ENCODE measurements at regions not wholly inside any gene's neighbourhood (a gene's known extent, or its start where the extent isn't known, plus 50 kb on each side); places are given as distances from the start of the nearest gene placed in this dataset.
A peak's percentile ranks its signal among the peaks of the same experiment; 100 is the strongest.

- Histone ChIP-seq H3K9me3 (ENCODE audit: low read depth) (no peaks in the 10 kb centered on the region), H3K36me3 (no peaks in the 10 kb centered on the region), H3K27me3 (no peaks in the 10 kb centered on the region), H3K4me3 (no peak overlapping the region), H3K27ac (no peak overlapping the region), H3K4me1 (ENCODE audit: low read depth) (no peaks in the 10 kb centered on the region)
- no peak for TF ChIP-seq CTCF (IDR thresholded peaks at IDR 0.05; ENCODE audit: low read depth, low read length)
- DNase-seq (ENCODE audit: low read depth in 1 of 2, low spot score in 1 of 2): no peak
These were observed 184.8 kb downstream of the INHBB start for GRCh38 chr2:120530781-120531180.

- H3K27me3 ChIP-seq: no peaks in the 10 kb centered on the region
- DNase-seq (ENCODE audit: low read depth in 1 of 2, low spot score in 1 of 2): peak in 1 of 2 donors; percentile 64
- H3K36me3 ChIP-seq: no peaks in the 10 kb centered on the region
- no peak overlapping the region for H3K27ac ChIP-seq
- TF ChIP-seq CTCF (IDR thresholded peaks at IDR 0.05; ENCODE audit: low read depth, low read length): no peak
- H3K4me3 ChIP-seq: no peak overlapping the region
- no peaks in the 10 kb centered on the region for H3K4me1 ChIP-seq (ENCODE audit: low read depth)
- no peaks in the 10 kb centered on the region for H3K9me3 ChIP-seq (ENCODE audit: low read depth)
These were observed 185.4 kb downstream of the INHBB start for GRCh38 chr2:120531365-120531764.

GRCh38 chr2:120531863-120532600 is 186.1 kb downstream of the INHBB start:
- Histone ChIP-seq H3K9me3 (ENCODE audit: low read depth) (no peaks in the 10 kb centered on the region), H3K27ac (no peak overlapping the region), H3K27me3 (no peaks in the 10 kb centered on the region), H3K36me3 (no peaks in the 10 kb centered on the region), H3K4me1 (ENCODE audit: low read depth) (no peaks in the 10 kb centered on the region), H3K4me3 (no peak overlapping the region)
- TF ChIP-seq CTCF (IDR thresholded peaks at IDR 0.05; ENCODE audit: low read depth, low read length): peak; percentile 12
- DNase-seq (ENCODE audit: low read depth in 1 of 2, low spot score in 1 of 2): peak in 1 of 2 donors; percentile 75

GRCh38 chr2:120533625-120534024 is 187.7 kb downstream of the INHBB start:
- DNase-seq (ENCODE audit: low read depth in 1 of 2, low spot score in 1 of 2): no peak
- TF ChIP-seq CTCF (IDR thresholded peaks at IDR 0.05; ENCODE audit: low read depth, low read length): no peak
- H3K27ac ChIP-seq: no peak overlapping the region
- no peaks in the 10 kb centered on the region for H3K9me3 ChIP-seq (ENCODE audit: low read depth)
- no peaks in the 10 kb centered on the region for H3K4me1 ChIP-seq (ENCODE audit: low read depth)
- H3K4me3 ChIP-seq: no peak overlapping the region
- H3K27me3 ChIP-seq: no peaks in the 10 kb centered on the region
- H3K36me3 ChIP-seq: no peaks in the 10 kb centered on the region

GRCh38 chr2:120534457-120534856 is 188.5 kb downstream of the INHBB start:
- no peak overlapping the region for H3K27ac ChIP-seq
- H3K4me1 ChIP-seq (ENCODE audit: low read depth): no peaks in the 10 kb centered on the region
- no peaks in the 10 kb centered on the region for H3K9me3 ChIP-seq (ENCODE audit: low read depth)
- H3K27me3 ChIP-seq: no peaks in the 10 kb centered on the region
- TF ChIP-seq CTCF (IDR thresholded peaks at IDR 0.05; ENCODE audit: low read depth, low read length): no peak
- no peaks in the 10 kb centered on the region for H3K36me3 ChIP-seq
- H3K4me3 ChIP-seq: no peak overlapping the region
- DNase-seq (ENCODE audit: low read depth in 1 of 2, low spot score in 1 of 2): no peak

Measured in cardiac muscle cell (in vitro differentiated cells and primary cell).